ENCODE measurements at regions not wholly inside any gene's neighbourhood (a gene's known extent, or its start where the extent isn't known, plus 50 kb on each side); places are given as distances from the start of the nearest gene placed in this dataset.
A peak's percentile ranks its signal among the peaks of the same experiment; 100 is the strongest.
"Not testable (repeated sequence)": the region's sequence is repeated elsewhere in the genome, so short reads cannot be mapped to it uniquely, and the experiment has no call there.

- no peak for FAIRE-seq
Observed at GRCh38 chr13:70523622-70524021, 415.4 kb upstream of the KLHL1 start.

GRCh38 chr13:70520275-70521036 is 412.2 kb upstream of the KLHL1 start:
- no peak for TF ChIP-seq CTCF (IDR thresholded peaks at IDR 0.05; ENCODE audit: insufficient read depth, low read length, severe bottlenecking)
- DNase-seq (ENCODE audit: low read depth) = no peak
- FAIRE-seq = no peak

More at GRCh38 chr13:70523622-70524021, 415.4 kb upstream of the KLHL1 start:
- no peaks in the 10 kb centered on the region for H3K36me3 ChIP-seq (ENCODE audit: control insufficient read depth, insufficient read depth, low read length)
- no peak overlapping the region for H3K4me3 ChIP-seq (ENCODE audit: low read depth, low read length)
- H3K27me3 ChIP-seq (ENCODE audit: control insufficient read depth, insufficient read depth, low read length) = no peaks in the 10 kb centered on the region
- TF ChIP-seq CTCF (IDR thresholded peaks at IDR 0.05; ENCODE audit: insufficient read depth, low read length, severe bottlenecking) = no peak
- DNase-seq (ENCODE audit: low read depth) = no peak

GRCh38 chr13:70518081-70518480 is 409.8 kb upstream of the KLHL1 start:
- DNase-seq (ENCODE audit: low read depth) (no peak), FAIRE-seq (no peak)
- Histone ChIP-seq H3K36me3 (ENCODE audit: control insufficient read depth, insufficient read depth, low read length) (no peaks in the 10 kb centered on the region), H3K27me3 (ENCODE audit: control insufficient read depth, insufficient read depth, low read length) (no peaks in the 10 kb centered on the region), H3K4me3 (ENCODE audit: low read depth, low read length) (no peak overlapping the region)
- no peak for TF ChIP-seq CTCF (IDR thresholded peaks at IDR 0.05; ENCODE audit: insufficient read depth, low read length, severe bottlenecking)

More at GRCh38 chr13:70520275-70521036, 412.2 kb upstream of the KLHL1 start:
- Histone ChIP-seq H3K27me3 (ENCODE audit: control insufficient read depth, insufficient read depth, low read length) (no peaks in the 10 kb centered on the region), H3K36me3 (ENCODE audit: control insufficient read depth, insufficient read depth, low read length) (no peaks in the 10 kb centered on the region), H3K4me3 (ENCODE audit: low read depth, low read length) (no peak overlapping the region)

GRCh38 chr13:70516226-70516625 is 408.0 kb upstream of the KLHL1 start:
- DNase-seq (ENCODE audit: low read depth) (no peak), FAIRE-seq (no peak)
- Histone ChIP-seq H3K27me3 (ENCODE audit: control insufficient read depth, insufficient read depth, low read length) (no peaks in the 10 kb centered on the region), H3K36me3 (ENCODE audit: control insufficient read depth, insufficient read depth, low read length) (no peaks in the 10 kb centered on the region), H3K4me3 (ENCODE audit: low read depth, low read length) (no peak overlapping the region)
- TF ChIP-seq CTCF (IDR thresholded peaks at IDR 0.05; ENCODE audit: insufficient read depth, low read length, severe bottlenecking) = no peak

- not testable (repeated sequence) for H3K4me3 ChIP-seq (ENCODE audit: low read depth, low read length); H3K27me3 ChIP-seq (ENCODE audit: control insufficient read depth, insufficient read depth, low read length); H3K36me3 ChIP-seq (ENCODE audit: control insufficient read depth, insufficient read depth, low read length); DNase-seq (ENCODE audit: low read depth); FAIRE-seq
Observed at GRCh38 chr13:70511861-70512417, 403.7 kb upstream of the KLHL1 start.

GRCh38 chr13:70505809-70506208 is 397.6 kb upstream of the KLHL1 start:
- FAIRE-seq = no peak
- Histone ChIP-seq H3K4me3 (ENCODE audit: low read depth, low read length) (no peak overlapping the region), H3K27me3 (ENCODE audit: control insufficient read depth, insufficient read depth, low read length) (no peaks in the 10 kb centered on the region), H3K36me3 (ENCODE audit: control insufficient read depth, insufficient read depth, low read length) (no peaks in the 10 kb centered on the region)
- TF ChIP-seq CTCF (IDR thresholded peaks at IDR 0.05; ENCODE audit: insufficient read depth, low read length, severe bottlenecking) = no peak
- DNase-seq (ENCODE audit: low read depth) = peak; percentile 31

Data from bronchial epithelial cell (primary cell).